ENCODE measurements at regions not wholly inside any gene's neighbourhood (a gene's known extent, or its start where the extent isn't known, plus 50 kb on each side); places are given as distances from the start of the nearest gene placed in this dataset.

DNA sequence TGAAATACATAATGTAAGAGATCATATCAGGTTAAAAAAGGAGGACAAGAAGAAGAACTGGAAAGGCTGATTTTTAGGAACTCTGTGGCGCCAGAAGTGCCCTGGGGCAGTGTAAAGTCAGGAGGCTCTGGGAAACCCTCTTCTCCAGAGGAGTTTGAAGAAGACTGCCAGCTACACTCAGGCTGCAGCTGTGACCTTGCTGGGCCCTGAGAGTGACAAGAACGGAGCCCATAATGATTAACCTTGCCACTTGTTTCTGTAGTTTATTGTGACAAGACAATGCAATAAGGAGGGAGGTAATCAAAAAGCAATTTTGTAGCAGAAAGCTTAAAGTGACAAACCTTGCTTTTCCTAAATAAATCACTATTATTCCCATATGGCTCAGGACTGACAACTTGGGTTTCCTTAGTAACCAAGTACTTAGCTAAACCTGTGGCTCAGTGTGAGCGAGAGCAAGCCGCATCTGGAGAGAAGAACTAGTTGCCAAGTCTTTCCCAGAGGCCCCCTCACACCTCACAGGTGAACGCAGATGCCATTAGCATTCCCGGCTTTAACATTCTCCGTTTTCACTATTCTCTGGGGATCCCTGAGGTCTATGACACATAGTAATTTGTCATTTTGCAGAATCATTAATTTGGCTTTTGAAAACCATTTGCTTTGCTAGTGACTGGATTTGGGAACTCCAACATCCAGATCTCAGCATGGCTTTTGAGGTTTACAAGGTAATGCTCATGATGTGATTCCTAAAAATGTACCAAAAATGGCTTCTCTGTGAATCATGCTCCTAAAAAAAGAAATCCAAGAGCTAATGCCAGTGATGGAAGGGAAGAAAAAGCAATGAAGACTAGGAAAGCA lies 115.9 kb downstream of the OMA1 start:
- no peak for DNase-seq

DNA sequence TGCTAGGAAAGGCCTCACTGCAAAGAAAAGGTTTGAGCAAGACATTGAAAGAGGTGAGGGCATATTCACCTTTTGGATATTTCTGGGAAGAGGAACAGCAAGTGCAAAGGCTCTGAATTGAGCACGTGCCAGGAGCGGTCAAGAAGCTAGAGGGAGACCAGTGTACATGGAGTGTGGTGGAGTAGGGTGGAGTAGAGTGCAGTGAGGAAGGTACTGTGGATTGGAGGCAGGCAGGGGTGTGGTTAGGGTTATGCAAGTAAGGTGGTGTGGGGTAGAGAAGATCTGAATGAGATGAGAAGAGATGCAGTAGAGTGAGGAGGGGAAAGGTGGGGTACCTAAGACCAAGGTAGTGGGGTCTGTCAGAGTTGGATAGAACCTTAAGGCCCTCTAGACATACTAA lies 119.6 kb downstream of the OMA1 start:
- no peak for DNase-seq

DNA sequence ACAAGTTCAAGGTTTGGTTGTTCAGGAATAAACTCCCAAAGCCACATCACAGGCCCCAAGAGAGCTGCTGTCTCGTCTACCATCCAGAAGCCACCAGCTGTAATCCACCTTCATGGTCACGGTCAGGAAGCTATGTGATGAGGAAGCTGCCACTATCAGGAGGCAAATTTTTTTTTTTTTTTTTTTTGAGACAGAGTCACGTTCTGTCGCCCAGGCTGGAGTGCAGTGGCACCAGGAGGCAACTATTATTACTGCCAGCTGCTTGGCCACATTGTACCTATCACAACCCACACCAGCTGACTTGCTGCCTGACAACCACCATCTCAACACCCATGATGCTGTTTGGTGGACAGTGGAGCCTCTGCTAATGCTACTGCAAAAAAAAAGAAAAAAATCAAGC lies 124.1 kb downstream of the OMA1 start:
- no peak for DNase-seq

DNA sequence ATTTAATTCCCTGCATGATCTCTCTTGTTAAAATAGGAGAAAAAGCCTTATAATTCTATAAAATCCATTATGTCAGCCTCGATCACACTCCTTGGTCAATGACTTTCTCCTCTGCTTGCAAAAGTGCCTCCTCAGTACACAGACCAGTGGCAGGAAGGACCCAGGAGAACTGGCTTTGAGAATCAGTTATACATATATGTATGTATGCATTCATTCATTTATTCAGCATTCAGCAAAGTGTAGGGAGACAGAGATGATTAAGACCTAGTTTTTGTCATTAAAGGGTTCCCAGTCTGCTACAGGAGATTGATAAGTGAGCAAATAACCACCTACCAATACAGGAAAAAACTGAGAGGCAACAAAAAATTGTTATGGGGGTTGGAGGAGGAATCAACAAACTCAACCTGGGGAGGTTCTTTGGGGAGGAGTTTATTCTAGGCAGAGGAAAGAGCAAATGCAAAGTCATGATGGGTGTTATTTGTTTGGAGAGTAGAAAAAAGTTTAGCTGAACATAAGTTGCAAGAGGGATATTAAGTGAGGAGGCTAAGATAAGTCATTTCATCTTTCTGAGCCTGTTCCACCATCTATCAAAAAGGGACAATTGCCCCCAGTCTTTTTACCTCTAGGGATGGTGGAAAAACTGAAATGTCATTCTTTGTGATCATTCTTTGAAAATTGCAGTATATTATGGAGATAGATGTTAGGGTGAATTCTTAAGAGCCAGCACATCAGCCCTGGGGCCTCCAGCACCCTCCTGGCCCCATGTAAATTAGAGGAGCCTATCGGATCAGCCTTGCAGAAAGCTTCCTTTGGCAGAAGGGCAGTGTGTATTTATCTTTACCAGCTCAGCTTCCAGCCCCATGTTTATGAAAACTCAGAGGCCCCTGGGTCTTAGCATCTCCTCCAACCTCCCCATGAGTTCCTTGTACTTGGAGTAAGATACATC lies 128.0 kb downstream of the OMA1 start:
- no peak for DNase-seq

DNA sequence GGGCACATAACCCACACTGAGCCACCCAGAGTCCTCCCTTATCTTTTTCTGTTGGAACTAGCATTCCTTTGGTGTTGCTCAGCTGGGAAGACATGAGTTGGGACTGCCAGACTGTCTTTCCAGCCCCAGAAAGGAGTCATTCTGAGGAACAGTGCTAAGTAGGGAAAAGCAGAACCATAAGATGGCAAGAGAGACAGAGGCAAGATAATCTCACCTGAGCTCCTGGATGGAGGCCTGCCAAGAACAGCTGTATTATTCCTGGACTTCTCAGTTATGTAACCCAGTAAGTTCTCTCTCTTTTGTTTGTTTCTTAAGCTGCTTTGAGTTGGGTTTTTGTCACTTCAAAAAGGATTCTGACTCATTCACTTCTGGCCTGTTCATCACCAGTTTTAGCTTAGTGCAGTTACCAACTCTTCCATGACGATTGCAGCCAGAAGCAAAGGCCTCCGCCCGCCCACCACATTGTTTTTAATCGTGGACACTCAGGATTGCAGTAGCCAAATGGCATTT lies 134.4 kb downstream of the OMA1 start:
- no peak for DNase-seq

DNA sequence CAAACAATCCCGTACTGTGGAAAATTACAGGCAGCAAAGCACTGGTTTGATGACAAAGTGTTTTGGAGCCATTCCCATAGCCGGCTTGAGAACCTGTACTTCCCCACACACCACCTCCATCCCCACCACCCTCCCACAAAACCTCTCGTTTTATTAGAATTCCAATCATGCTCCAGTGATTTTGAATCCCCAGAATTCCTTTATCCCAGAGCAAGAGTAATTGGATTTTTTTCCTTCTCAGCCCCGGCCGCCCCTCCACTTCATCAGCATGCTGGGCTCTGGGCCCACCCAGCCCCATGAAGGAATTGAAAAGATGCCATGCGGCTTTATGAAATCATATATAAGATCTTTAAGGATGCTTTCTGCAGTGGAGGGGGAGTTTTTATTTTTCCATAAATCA lies 136.6 kb downstream of the OMA1 start:
- DNase-seq = no peak

DNA sequence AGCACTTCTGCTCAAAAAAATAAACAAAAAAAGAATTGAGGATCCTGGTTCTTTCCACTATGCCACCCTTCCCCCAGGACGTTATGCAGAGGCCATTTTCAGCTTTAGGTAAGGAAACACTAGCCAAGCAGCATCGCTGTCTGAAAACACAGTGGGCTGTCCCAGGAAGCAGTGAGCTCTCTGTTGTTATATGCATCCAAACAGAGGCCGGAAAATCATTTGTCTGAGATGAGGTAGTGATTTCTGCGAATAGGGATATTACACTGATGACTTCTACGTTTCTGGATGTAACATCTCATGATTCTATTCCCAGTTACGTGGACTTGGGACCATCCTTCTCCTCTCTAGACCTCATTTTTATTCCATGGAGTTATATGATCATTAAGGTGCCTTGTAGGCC lies 137.2 kb downstream of the OMA1 start:
- no peak for DNase-seq

DNA sequence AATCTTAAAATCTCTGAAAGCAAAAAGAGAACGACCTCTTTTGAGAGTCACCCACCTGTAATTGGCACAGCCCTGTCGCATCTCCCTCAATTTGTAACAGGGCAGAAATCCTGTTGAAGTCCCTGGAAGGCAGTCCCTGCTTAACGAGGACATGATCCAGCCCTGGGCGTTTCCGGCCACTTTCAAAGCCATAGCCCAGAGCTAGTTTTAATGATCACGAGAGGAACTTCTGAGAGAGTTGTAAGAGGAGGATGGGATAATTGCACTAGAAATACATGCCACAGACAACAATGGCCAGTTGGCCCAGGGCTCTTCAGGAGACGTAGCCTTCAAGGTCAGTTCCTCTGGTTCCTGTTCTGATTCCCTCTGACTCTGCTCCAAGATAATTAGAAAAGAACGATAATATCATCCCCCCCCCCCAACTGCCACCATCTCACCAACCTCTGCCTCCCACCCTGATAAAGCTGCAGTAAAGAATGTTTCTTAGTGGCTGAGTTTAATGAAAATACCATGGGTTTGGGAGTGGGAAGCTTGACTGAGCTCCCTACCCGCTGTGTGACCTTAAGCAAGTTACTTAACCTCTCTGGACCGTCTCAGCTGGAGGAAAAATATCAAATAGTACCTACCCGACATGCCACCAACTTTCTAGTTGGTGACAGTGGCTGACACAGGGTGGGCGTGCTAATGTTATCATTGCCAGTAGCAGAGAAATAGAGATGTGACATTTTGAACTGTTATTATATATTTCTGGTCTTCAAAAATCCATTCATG lies 140.0 kb downstream of the OMA1 start:
- no peak for DNase-seq

DNA sequence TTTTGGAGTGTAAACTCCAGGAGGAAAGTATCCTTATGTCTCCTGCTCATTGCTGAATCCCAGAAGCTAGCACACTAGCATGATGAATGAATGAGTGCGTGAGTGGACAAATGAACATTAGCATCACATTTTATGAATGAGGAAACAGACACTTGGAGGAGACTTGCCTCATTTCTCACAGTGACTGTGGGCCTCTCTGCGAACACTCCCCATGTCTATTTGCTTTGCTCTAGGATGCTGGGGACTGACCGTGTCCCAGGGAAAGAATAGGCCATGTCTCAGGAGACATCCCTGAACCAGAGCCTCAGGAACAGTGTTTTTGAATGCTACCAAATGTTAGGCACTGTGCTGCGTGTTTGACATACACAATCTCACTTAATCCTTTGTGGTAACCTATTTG lies 140.9 kb downstream of the OMA1 start:
- no peak for DNase-seq

DNA sequence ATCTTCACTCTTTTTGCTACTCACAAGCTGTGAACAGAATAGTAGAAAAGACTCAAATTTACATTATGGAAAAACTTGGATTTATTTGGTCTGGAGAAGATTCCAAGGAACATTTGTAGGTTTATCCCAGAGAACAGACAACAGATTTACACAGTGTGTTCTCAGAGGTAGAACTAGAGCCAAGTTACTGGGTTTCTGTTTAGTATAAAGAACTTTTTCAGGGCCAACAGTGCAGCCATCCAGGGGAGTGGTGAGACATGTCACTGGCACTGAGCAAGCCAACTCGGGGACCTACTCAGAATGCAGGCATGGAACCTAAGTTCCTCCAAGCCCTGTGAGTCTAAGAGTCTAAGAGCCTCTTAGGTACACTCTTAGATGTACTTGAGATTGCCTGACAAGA lies 142.6 kb downstream of the OMA1 start:
- no peak for DNase-seq

DNA sequence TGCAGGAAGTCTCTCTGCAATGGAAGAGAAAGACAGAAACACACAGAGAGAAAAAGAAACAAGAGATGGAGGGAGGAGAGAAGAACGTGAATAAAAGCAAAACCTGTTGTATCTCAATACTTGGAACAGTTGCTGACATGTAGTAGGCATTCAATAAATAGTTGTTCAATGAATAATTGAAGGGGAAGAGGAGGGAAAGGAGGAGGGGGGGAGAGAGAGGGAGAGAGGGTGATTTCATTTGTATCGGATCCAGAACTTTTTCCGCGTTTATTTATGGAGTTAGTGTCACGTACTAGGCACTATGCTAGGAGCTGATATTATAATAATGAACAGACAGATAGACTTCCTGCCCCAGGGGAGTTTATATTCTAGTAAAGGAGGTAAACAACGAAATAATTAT lies 144.1 kb downstream of the OMA1 start:
- DNase-seq = no peak

DNA sequence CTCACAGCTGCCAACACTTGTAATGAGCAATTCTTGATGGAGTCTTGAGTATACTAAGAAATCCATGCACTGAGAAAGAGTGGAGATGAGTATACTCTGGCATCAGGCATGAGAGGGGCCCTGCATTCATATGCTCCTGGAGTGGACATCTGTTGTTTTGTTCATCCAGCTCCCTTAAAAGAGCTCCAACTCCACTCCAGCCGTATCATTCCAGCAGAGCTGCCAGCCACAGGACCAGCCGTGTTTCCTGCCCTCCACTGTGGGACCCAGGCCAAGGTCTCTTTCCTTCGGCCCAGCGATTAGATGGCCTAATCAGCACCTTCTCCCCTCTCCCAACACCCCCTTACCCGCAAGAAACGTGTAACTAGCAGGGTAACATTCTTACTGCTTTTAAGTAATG lies 144.5 kb downstream of the OMA1 start:
- no peak for DNase-seq

DNA sequence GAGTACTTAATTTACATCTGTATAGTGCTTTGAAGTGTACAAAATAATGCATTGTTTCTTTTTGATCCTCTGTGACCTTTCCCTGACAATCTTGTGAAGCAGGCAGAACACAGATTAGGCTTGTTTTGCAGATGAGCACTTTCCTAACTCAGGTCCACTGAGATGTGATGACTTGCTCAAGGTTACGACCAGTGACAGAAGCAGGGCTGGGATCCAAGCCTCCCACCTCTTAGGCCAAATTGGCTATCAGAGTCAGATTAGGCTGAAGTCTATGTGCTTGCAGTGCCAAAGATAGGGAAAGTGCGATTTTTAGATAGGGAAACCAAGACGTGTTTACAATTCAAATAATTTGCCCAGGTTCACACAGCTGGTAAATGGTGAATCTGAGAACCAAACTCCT lies 147.3 kb downstream of the OMA1 start:
- no peak for DNase-seq

DNA sequence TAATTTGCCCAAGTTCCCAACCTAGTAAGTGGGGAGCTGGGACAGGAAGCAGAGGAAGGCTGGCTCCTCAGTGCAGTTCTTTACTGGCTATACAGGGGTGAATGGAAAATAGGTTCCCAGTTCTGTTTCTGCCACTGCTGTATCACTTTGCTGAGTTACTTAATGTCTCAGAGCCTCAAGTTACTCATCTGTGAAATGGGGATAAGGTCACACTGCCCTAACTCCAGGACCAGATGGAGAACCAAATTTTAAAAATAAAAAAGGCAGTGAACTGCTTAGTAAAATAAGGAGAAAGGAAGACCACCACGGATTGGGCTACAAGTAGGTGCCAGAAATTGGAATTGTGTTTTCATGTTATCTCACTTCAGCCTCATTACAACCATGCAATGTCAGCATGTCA lies 147.8 kb downstream of the OMA1 start:
- no peak for DNase-seq

DNA sequence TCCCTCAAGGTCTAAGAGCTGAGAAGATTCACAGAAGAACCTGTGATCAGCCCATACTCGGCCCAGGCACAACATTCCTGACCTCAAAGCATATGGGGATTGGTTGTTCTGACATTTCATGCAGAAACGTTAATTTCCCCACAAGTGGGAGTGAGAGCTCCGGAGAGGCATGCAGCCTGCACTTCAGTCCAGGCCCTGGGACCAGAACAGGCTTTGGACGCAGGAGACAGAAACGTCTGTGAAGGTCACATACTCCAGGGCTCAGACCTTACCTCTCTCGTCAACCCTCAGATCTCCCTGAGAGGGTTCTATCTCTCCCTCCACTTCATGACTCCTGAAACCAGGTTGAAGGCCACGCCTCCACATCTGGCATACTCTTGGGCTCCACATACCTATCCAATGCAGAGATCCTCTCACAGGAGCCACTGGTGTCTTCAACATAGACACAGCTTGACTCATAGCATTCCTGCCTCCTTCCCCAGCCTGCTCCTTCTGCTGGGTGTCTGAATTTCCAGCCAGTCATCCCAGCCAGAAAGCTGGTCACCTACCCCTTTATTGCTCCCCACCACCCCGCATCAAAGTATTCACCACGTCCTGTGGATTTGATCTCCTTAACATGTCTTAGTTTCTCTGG lies 149.2 kb downstream of the OMA1 start:
- no peak for DNase-seq

DNA sequence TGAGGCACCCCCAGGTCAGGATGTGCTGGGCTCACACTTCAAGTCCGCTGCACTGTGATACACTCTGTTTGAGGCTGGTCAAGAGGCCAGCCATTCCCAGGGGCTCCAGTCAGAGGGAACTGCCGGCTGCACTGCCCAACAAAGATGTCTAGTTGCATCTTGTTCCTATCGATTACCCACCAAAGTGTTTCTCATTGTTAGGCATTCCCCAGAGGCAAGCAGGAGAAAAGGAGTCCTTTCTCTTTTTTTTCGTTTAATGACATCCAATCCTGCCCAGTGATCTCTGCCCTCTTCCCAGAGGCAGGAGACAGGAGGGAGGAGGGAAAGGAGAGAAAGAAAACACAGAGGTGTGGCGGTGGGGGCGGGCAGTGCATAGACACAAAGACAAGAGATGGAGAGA lies 150.4 kb downstream of the OMA1 start:
- DNase-seq = no peak

DNA sequence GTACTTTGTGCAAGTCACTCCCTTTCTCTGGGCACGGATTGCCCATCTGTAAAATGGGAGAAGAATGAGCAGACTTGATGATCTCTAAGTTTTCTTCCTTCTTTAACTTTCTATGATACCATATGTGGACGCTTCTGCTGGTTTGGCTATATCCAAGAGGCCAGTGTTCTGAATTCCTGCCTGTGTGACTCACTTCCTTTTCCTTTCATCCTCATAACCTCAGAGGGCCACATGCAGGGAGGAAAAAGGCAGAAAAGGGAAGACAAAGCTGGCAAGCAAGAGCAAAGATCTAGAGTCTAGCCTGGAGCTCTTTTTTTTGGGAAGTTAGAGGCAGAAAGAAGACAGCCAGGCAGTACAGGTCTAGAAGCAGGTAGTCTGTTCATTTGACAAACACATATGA lies 151.2 kb downstream of the OMA1 start:
- no peak for DNase-seq

DNA sequence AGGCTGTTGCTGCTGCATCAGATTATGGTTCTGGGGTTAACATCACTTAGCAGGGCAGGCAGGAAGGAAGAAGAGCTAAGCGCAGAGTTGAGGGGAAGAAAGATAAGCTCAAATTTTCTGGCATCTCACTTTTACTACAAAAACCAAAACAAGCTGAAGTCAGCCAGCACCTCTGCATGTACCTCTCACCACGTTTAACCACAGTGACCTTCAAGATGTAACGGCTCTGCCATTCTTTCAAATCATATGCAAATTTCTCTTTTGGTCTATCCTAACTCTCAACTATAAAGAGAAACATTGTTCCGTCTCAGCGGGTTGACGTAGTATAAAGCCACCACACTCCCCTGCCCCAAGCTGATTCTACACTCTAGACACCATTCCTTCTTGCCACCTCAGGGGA lies 154.4 kb downstream of the OMA1 start:
- DNase-seq = no peak

DNA sequence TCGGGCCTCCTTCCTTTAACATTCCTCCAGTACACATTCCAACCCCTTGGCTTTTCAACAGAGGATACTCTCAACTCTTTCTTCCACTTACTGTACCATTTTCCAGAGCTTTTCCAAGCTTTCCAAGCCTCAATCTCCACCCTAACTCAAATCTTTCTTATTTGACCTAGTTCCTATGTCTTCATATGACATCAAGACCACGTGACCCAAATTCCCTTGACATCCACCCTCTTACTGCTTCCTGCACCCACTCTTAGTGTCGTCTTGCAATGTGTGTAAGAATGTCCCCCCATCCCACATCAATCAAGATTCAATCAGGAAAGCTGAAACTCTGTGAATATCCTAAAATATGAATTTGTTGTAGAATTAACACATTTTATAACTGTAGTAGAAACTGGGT lies 155.0 kb downstream of the OMA1 start:
- DNase-seq = no peak

DNA sequence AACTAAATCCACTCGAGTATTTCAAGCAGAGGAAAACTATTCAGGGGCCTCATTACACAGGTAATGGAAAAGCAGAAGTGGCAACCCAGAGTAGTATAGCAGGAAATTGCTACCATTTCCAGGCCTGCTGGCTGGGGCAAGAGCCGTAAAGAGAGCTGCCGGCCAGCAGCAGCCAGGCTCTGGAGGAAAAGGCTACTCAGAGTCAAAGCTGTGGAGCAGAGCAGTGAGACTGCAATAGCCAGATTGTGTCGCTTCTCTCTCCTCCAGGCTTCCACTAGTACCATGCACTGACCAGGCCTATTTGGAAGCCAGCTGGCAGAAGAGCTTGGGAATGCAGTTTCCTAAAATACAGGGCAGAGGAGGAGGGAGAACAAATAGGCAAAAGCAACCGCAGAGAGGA lies 155.5 kb downstream of the OMA1 start:
- no peak for DNase-seq

DNA sequence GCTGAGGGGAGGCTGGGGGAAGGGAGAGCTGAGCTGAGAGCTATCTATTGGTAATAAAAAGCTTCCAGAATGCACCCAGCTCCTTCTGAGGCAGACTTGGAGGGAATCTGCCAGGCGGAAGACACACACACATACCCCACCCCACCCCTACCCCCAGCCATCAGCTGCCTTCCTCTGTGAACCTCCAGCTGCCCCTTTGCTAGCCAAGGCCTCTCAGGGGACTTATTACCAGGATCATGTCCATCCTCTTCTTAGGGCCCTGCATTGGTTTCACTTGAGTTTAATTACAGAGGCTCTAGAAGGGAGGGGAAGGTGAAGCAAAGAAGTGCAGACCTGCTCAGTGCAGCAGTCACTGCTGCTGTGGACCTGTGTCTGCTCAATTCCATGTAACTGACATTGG lies 156.4 kb downstream of the OMA1 start:
- DNase-seq = no peak

DNA sequence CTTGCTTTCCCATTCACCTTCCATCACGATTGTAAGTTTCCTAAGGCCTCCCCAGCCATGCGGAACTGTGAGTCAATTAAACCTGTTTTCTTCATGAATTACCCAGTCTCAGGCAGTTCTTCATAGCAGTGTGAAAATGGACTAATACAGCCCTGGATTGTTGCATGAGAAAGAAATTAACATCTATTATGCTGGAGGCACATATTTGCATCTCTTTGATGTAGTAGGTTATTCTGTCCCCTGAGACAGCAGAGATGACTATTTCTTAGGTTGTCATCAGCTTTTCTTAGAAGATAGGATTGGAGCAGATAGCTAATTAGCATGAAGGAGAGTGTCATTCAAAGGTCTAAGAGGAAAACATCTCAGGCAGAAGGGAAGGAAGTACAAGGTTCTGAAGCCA lies 166.2 kb downstream of the OMA1 start:
- DNase-seq = no peak

DNA sequence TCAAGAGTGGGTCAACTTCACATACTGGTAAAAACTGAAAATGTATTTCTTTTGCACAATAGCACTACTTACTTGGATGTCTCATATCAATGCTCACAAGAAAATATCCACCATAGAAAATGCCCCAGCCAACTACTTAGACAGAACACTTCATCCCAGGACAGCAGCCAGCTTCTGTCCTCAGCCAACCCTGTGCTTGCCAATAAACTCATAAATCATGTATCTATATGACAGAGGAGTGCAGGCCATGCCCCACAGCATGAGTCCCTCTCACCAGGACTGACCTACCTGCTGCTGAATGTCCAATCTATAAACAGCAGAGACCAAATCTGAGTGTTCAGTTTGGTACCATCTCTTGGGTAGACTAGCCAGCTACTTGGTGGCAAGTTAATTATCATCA lies 179.3 kb downstream of the OMA1 start:
- no peak for DNase-seq
